GM21528 (cell line): ENCODE measurements at regions not wholly inside any gene's neighbourhood (a gene's known extent, or its start where the extent isn't known, plus 50 kb on each side); places are given as distances from the start of the nearest gene placed in this dataset.
"Not testable (repeated sequence)": the region's sequence is repeated elsewhere in the genome, so short reads cannot be mapped to it uniquely, and the experiment has no call there.

Experiments used
- ATAC-seq: cut with Tn5 transposase; IDR thresholded peaks from one replicate; pipeline ENCODE4 v1.9.1; 2021; ENCODE audit warnings: mild to moderate bottlenecking, moderate library complexity; ENCODE audit not compliant: unreplicated experiment, low FRiP score

GRCh38 chr10:125258676-125259075 is 98.3 kb upstream of the CTBP2 start:
- ATAC-seq = no peak

GRCh38 chr10:125257521-125258108 is 97.3 kb upstream of the CTBP2 start:
- no peak for ATAC-seq

- no peak for ATAC-seq
Observed at GRCh38 chr10:125256026-125256425, 95.7 kb upstream of the CTBP2 start.

GRCh38 chr10:125252937-125253336 is 92.6 kb upstream of the CTBP2 start:
- no peak for ATAC-seq

- not testable (repeated sequence) for ATAC-seq
Observed at GRCh38 chr10:125250834-125251233, 90.5 kb upstream of the CTBP2 start.

GRCh38 chr10:125249948-125250347 is 89.6 kb upstream of the CTBP2 start:
- no peak for ATAC-seq

GRCh38 chr10:125248489-125248888 is 88.1 kb upstream of the CTBP2 start:
- ATAC-seq = no peak

- no peak for ATAC-seq
Observed at GRCh38 chr10:125247576-125247975, 87.2 kb upstream of the CTBP2 start.

- ATAC-seq = no peak
Observed at GRCh38 chr10:125243532-125244253, 83.3 kb upstream of the CTBP2 start.

GRCh38 chr10:125238682-125239081 is 78.3 kb upstream of the CTBP2 start:
- no peak for ATAC-seq

- ATAC-seq = no peak
Observed at GRCh38 chr10:125236091-125236490, 75.7 kb upstream of the CTBP2 start.

GRCh38 chr10:125235093-125236069 is 75.0 kb upstream of the CTBP2 start:
- no peak for ATAC-seq

GRCh38 chr10:125234576-125234975 is 74.2 kb upstream of the CTBP2 start:
- ATAC-seq = not testable (repeated sequence)

- no peak for ATAC-seq
Observed at GRCh38 chr10:125233726-125234125, 73.4 kb upstream of the CTBP2 start.

- no peak for ATAC-seq
Observed at GRCh38 chr10:125232841-125233240, 72.5 kb upstream of the CTBP2 start.

- ATAC-seq = no peak
Observed at GRCh38 chr10:125231813-125232475, 71.6 kb upstream of the CTBP2 start.

- ATAC-seq = no peak
Observed at GRCh38 chr10:125231116-125231812, 70.9 kb upstream of the CTBP2 start.

GRCh38 chr10:125230251-125230650 is 69.9 kb upstream of the CTBP2 start:
- no peak for ATAC-seq

- ATAC-seq = not testable (repeated sequence)
Observed at GRCh38 chr10:125228245-125228940, 68.0 kb upstream of the CTBP2 start.
